Heart left ventricle (tissue), 13 donors: ENCODE measurements at regions not wholly inside any gene's neighbourhood (a gene's known extent, or its start where the extent isn't known, plus 50 kb on each side); places are given as distances from the start of the nearest gene placed in this dataset.

Experiments used
- POLR2A ChIP-seq, 2 donors: fragments of 450-650 bp; IDR thresholded peaks; one replicate each; pipeline ENCODE4 v1.6.1; 2017; ENCODE audit warnings: antibody characterized with exemption in 2 of 2, mild to moderate bottlenecking in 2 of 2, moderate library complexity in 2 of 2
- TF ChIP-seq, protein P1 (sequence below), 12 donors: fragments of 200-600 bp; sonication (generic) in 4 of 12; IDR thresholded peaks; one replicate each; pipeline versions ENCODE4 v1.5.0 to v1.8.0; 2018 to 2022; ENCODE audit warnings: antibody characterized with exemption in 12 of 12, mild to moderate bottlenecking in 5 of 12
- donor health status: ischemic (EF 13 %, LVEDD 7.1; RV severe dilation, severe dysfunction).
- donor health status: DM: no; HTN: yes; CAD: no.
- donor health status: DM: no; HTN: no; CAD: no.
- donor health status: ischemic (EF 25% LVEDD 6.9; RV normal size, moderate dysfunction).
- donor health status: ischemic (EF 25% LVEDD 5.7; RV mildly dilated, moderate dysfunction).
- donor health status: ischemic (EF 35%, LVEDD 5.7; RV mildly dilated, moderate dysfunction).
- donor health status: nonischemic (EF 11% LVEDD 7.7; RV severe dilation, severe dysfunction).
- donor health status: DM: yes; HTN: yes; CAD: no.
- donor health status: PGD.
- donor health status: ischemic (EF 29% LVEDD 5.4; RV normal size, mild dysfunction).
- donor health status: nonischemic (EF 23%, LVEDD 6.1; RV moderate dilation, normal function).

DNA sequence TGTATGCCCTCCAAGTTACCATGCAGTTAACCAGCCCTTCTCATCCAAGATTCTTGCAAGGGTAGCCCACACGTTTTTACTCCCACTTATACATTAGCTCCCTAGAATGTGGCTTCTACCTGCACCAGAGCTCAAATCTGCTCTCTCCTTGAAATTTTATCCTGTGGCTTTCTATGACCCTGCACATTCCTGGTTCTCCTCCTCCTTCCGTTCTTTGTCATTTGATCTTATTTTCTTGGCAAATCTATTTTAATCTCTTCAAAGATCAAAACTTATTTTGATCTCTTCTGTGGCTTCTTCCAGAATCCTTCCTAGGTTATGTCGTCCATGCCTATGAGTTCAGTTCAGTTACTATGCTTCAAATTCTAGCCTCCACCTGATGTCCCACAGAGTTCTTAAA, 115.6 kb upstream of the GUCA2B start:
- TF ChIP-seq, protein P1, sequence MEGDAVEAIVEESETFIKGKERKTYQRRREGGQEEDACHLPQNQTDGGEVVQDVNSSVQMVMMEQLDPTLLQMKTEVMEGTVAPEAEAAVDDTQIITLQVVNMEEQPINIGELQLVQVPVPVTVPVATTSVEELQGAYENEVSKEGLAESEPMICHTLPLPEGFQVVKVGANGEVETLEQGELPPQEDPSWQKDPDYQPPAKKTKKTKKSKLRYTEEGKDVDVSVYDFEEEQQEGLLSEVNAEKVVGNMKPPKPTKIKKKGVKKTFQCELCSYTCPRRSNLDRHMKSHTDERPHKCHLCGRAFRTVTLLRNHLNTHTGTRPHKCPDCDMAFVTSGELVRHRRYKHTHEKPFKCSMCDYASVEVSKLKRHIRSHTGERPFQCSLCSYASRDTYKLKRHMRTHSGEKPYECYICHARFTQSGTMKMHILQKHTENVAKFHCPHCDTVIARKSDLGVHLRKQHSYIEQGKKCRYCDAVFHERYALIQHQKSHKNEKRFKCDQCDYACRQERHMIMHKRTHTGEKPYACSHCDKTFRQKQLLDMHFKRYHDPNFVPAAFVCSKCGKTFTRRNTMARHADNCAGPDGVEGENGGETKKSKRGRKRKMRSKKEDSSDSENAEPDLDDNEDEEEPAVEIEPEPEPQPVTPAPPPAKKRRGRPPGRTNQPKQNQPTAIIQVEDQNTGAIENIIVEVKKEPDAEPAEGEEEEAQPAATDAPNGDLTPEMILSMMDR (IDR thresholded peaks at IDR 0.05) = no peak
- no peak for TF ChIP-seq POLR2A (IDR thresholded peaks at IDR 0.05)
